ENCODE measurements at regions not wholly inside any gene's neighbourhood (a gene's known extent, or its start where the extent isn't known, plus 50 kb on each side); places are given as distances from the start of the nearest gene placed in this dataset.

- peak overlapping the region in 1 of 5 donors; percentile 46 for H3K27ac ChIP-seq
- H3K9me3 ChIP-seq: peaks cover 0 to 8% (median 0%) of the 10 kb centered on the region in 4 donors
- TF ChIP-seq POLR2AphosphoS5 (IDR thresholded peaks at IDR 0.05) (peak in 1 of 3 donors; percentile 14), POLR2A (IDR thresholded peaks at IDR 0.05) (no peak)
- H3K36me3 ChIP-seq: no peaks in the 10 kb centered on the region
- intact Hi-C loops (cut with DNase I; ENCODE audit: low total_unique reads): no loop called here
- H3K27me3 ChIP-seq: no peaks in the 10 kb centered on the region
- no peak overlapping the region for H3K4me3 ChIP-seq
- DNase-seq: no peak
- WGBS, 5 donors: 21 to 62% (median 27%) methylated on average over 1 of the region's 1 CpG
- no peaks in the 10 kb centered on the region for H3K4me1 ChIP-seq
Measured at GRCh38 chr17:52306314-52306713, 147.8 kb upstream of the CA10 start.

- 70 to 79% (median 72%) methylated on average over 3 of the region's 3 CpGs for WGBS, 5 donors
- intact Hi-C loops (cut with DNase I; ENCODE audit: low total_unique reads): no loop called here
- TF ChIP-seq POLR2A (IDR thresholded peaks at IDR 0.05) (no peak), EP300 (IDR thresholded peaks at IDR 0.05) (no peak), CTCF (IDR thresholded peaks at IDR 0.05) (no peak), POLR2AphosphoS5 (IDR thresholded peaks at IDR 0.05) (no peak)
- no peaks in the 10 kb centered on the region for H3K36me3 ChIP-seq
- no peaks in the 10 kb centered on the region for H3K27me3 ChIP-seq
- no peaks in the 10 kb centered on the region for H3K4me1 ChIP-seq
- H3K4me3 ChIP-seq: no peak overlapping the region
- no peak for DNase-seq
- H3K27ac ChIP-seq: no peak overlapping the region
- H3K9me3 ChIP-seq: no peaks in the 10 kb centered on the region
Measured at GRCh38 chr17:52298881-52299280, 140.4 kb upstream of the CA10 start.

GRCh38 chr17:52297230-52298010 lies 138.9 kb upstream of the CA10 start:
- WGBS, 5 donors: 55 to 69% (median 57%) methylated on average over 10 of the region's 10 CpGs
- Histone ChIP-seq H3K4me3 (no peak overlapping the region), H3K4me1 (no peaks in the 10 kb centered on the region), H3K27ac (no peak overlapping the region), H3K27me3 (no peaks in the 10 kb centered on the region), H3K9me3 (no peaks in the 10 kb centered on the region), H3K36me3 (no peaks in the 10 kb centered on the region)
- intact Hi-C loops (cut with DNase I; ENCODE audit: low total_unique reads): no loop called here
- no peak for TF ChIP-seq POLR2A (IDR thresholded peaks at IDR 0.05)
- peak in 4 of 7 experiments; percentile 34 to 37 (median 35) for TF ChIP-seq CTCF (IDR thresholded peaks at IDR 0.05)
- DNase-seq: peak in 1 of 2 donors; percentile 6

GRCh38 chr17:52294301-52294700 lies 135.8 kb upstream of the CA10 start:
- Histone ChIP-seq H3K36me3 (no peaks in the 10 kb centered on the region), H3K9me3 (no peaks in the 10 kb centered on the region), H3K4me1 (no peaks in the 10 kb centered on the region), H3K27me3 (no peaks in the 10 kb centered on the region), H3K27ac (no peak overlapping the region), H3K4me3 (no peak overlapping the region)
- 76 to 94% (median 84%) methylated on average over 1 of the region's 1 CpG for WGBS, 5 donors
- intact Hi-C loops (cut with DNase I; ENCODE audit: low total_unique reads): no loop called here
- no peak for DNase-seq
- no peak for TF ChIP-seq CTCF (IDR thresholded peaks at IDR 0.05)
- no peak for TF ChIP-seq POLR2A (IDR thresholded peaks at IDR 0.05)
- TF ChIP-seq EP300 (IDR thresholded peaks at IDR 0.05): no peak
- TF ChIP-seq POLR2AphosphoS5 (IDR thresholded peaks at IDR 0.05): no peak

- H3K4me3 ChIP-seq: no peak overlapping the region
- no peak for DNase-seq
- no peaks in the 10 kb centered on the region for H3K36me3 ChIP-seq
- H3K27ac ChIP-seq: no peak overlapping the region
- H3K9me3 ChIP-seq: no peaks in the 10 kb centered on the region
- intact Hi-C loops (cut with DNase I; ENCODE audit: low total_unique reads): no loop called here
- H3K4me1 ChIP-seq: no peaks in the 10 kb centered on the region
- WGBS, 5 donors: 88 to 96% (median 92%) methylated on average over 2 of the region's 2 CpGs
- H3K27me3 ChIP-seq: no peaks in the 10 kb centered on the region
- TF ChIP-seq CTCF (IDR thresholded peaks at IDR 0.05): no peak
- TF ChIP-seq POLR2A (IDR thresholded peaks at IDR 0.05): no peak
Measured at GRCh38 chr17:52287611-52288010, 129.1 kb upstream of the CA10 start.

Data from stomach (tissue), 8 donors.